ENCODE measurements at regions not wholly inside any gene's neighbourhood (a gene's known extent, or its start where the extent isn't known, plus 50 kb on each side); places are given as distances from the start of the nearest gene placed in this dataset.

- H3K4me1 ChIP-seq (ENCODE audit: insufficient read depth, low read length) = no peaks in the 10 kb centered on the region
- no peak for FAIRE-seq
- ChIA-PET CTCF (ENCODE audit: low intra/inter-chr PET ratio, low total read pairs) (no interaction called here), POLR2A (no interaction called here)
- no peaks in the 10 kb centered on the region for H3K36me3 ChIP-seq (replicated peaks in 1 of 2; ENCODE audit: control insufficient read depth in 1 of 2, insufficient read depth in 2 of 2, low read length in 2 of 2)
- no peak overlapping the region for H3K9ac ChIP-seq (ENCODE audit: insufficient read depth, low read depth, low read length)
- no peaks in the 10 kb centered on the region for H3K9me3 ChIP-seq (ENCODE audit: low read length)
- no peaks in the 10 kb centered on the region for H3K27me3 ChIP-seq (ENCODE audit: control insufficient read depth in 1 of 2, insufficient read depth in 2 of 2, low read length in 2 of 2)
- no TSS peak for BruUV-seq (replicated peaks)
- in situ Hi-C loops (cut with HindIII; ENCODE audit: extremely low pct_ligation_motif_present, low pct_unique_long_range_greater_than_20kb) = no loop called here
- no peaks in the 10 kb centered on the region for H4K20me1 ChIP-seq (ENCODE audit: insufficient read depth, low read length)
- H3K4me3 ChIP-seq (replicated peaks in 1 of 3; ENCODE audit: insufficient read depth in 1 of 3, low read depth in 2 of 3, low read length in 3 of 3) = no peak overlapping the region
- intact Hi-C loops (cut with micrococcal nuclease; ENCODE audit: unreplicated experiment) = no loop called here
- H3K79me2 ChIP-seq (ENCODE audit: insufficient read depth, low read length) = no peaks in the 10 kb centered on the region
- no peak overlapping the region for H3K4me2 ChIP-seq (ENCODE audit: low read depth, low read length)
- TF ChIP-seq ELF1 (CRISPR knock-in tag; IDR thresholded peaks at IDR 0.05) (no peak), RAD51 (IDR thresholded peaks at IDR 0.05; ENCODE audit: borderline replicate concordance) (no peak), RERE (CRISPR knock-in tag; IDR thresholded peaks at IDR 0.05; ENCODE audit: low read depth) (no peak), ATF3 (CRISPR knock-in tag; IDR thresholded peaks at IDR 0.05) (no peak), ZNF124 (CRISPR knock-in tag; IDR thresholded peaks at IDR 0.05) (no peak), ZNF446 (CRISPR knock-in tag; IDR thresholded peaks at IDR 0.05) (no peak), ZZZ3 (CRISPR knock-in tag; IDR thresholded peaks at IDR 0.05; ENCODE audit: borderline replicate concordance) (no peak), E2F2 (CRISPR knock-in tag; IDR thresholded peaks at IDR 0.05; ENCODE audit: borderline replicate concordance) (no peak), ZNF572 (CRISPR knock-in tag; IDR thresholded peaks at IDR 0.05) (no peak), ZNF44 (CRISPR knock-in tag; IDR thresholded peaks at IDR 0.05) (no peak), HNRNPK (IDR thresholded peaks at IDR 0.05; ENCODE audit: low read depth, low read length, poor library complexity, severe bottlenecking) (no peak), KLF11 (CRISPR knock-in tag; IDR thresholded peaks at IDR 0.05) (no peak), ETV6 (CRISPR knock-in tag; conservative IDR thresholded peaks at IDR 0.05) (no peak)
- TF ChIP-seq, protein P1, sequence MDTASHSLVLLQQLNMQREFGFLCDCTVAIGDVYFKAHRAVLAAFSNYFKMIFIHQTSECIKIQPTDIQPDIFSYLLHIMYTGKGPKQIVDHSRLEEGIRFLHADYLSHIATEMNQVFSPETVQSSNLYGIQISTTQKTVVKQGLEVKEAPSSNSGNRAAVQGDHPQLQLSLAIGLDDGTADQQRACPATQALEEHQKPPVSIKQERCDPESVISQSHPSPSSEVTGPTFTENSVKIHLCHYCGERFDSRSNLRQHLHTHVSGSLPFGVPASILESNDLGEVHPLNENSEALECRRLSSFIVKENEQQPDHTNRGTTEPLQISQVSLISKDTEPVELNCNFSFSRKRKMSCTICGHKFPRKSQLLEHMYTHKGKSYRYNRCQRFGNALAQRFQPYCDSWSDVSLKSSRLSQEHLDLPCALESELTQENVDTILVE (CRISPR knock-in tag; IDR thresholded peaks at IDR 0.05) = no peak
- TF ChIP-seq, protein P2, sequence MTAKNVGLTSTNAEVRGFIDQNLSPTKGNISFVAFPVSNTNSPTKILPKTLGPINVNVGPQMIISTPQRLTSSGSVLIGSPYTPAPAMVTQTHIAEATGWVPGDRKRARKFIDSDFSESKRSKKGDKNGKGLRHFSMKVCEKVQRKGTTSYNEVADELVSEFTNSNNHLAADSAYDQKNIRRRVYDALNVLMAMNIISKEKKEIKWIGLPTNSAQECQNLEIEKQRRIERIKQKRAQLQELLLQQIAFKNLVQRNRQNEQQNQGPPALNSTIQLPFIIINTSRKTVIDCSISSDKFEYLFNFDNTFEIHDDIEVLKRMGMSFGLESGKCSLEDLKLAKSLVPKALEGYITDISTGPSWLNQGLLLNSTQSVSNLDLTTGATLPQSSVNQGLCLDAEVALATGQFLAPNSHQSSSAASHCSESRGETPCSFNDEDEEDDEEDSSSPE (CRISPR knock-in tag; IDR thresholded peaks at IDR 0.05) = no peak
- ATAC-seq = no peak
- 2% methylated on average over 7 of the region's 7 CpGs for WGBS (ENCODE audit: low lambda C conversion rate)
- no peak for DNase-seq (ENCODE audit: low spot score)
- H2AFZ ChIP-seq (ENCODE audit: low read length) = no peak overlapping the region
- no peak overlapping the region for H3K27ac ChIP-seq (ENCODE audit: extremely low read length, insufficient read depth, low read length)
Measured at GRCh38 chrX:3244203-3244743, 102.2 kb downstream of the MXRA5 start.
